DOHH2 (cell line): ENCODE measurements at regions not wholly inside any gene's neighbourhood (a gene's known extent, or its start where the extent isn't known, plus 50 kb on each side); places are given as distances from the start of the nearest gene placed in this dataset.

Experiments
- H3F3A ChIP-seq: fragments of 200-600 bp; sonication (generic), shearing (Covaris generic); 2 replicates; pipeline ENCODE4 v1.6.0; 2016; ENCODE audit warnings: antibody characterized with exemption, mild to moderate bottlenecking; ENCODE audit not compliant: control insufficient read depth, insufficient read depth
- H3K27ac ChIP-seq: fragments of 200-600 bp; sonication (generic); 2 replicates; pipeline ENCODE4 v1.5.1; 2014; ENCODE audit warnings: low read depth, mild to moderate bottlenecking, low read length, moderate library complexity
- H3K27me3 ChIP-seq: fragments of 200-600 bp; sonication (generic); 2 replicates; pipeline ENCODE4 v1.6.1; 2014; ENCODE audit warnings: mild to moderate bottlenecking, low read length, mixed read lengths; ENCODE audit not compliant: control insufficient read depth
- H3K36me3 ChIP-seq: fragments of 200-600 bp; sonication (generic); 2 replicates; pipeline ENCODE4 v1.6.1; 2014; ENCODE audit warnings: mild to moderate bottlenecking, low read length, moderate library complexity, mixed read lengths; ENCODE audit not compliant: control insufficient read depth
- H3K4me1 ChIP-seq: fragments of 200-600 bp; sonication (generic); 2 replicates; pipeline ENCODE4 v1.6.1; 2014; ENCODE audit warnings: mild to moderate bottlenecking, low read length, mixed read lengths; ENCODE audit not compliant: control insufficient read depth
- H3K4me2 ChIP-seq: fragments of 200-600 bp; sonication (generic); 2 replicates; pipeline ENCODE4 v1.6.0; 2014; ENCODE audit warnings: mild to moderate bottlenecking, low read length, moderate library complexity
- H3K4me3 ChIP-seq: fragments of 200-600 bp; sonication (generic); 2 replicates; pipeline ENCODE4 v1.5.1; 2014; ENCODE audit warnings: mild to moderate bottlenecking, low read length, mixed read lengths
- H3K79me2 ChIP-seq: fragments of 200-600 bp; sonication (generic); 2 replicates; pipeline ENCODE4 v1.6.1; 2014; ENCODE audit warnings: mild to moderate bottlenecking, low read length, mixed read lengths; ENCODE audit not compliant: control insufficient read depth
- H3K9me2 ChIP-seq: fragments of 200-600 bp; sonication (generic); replicated peaks from 2 replicates; pipeline ENCODE4 v1.6.1; 2014; ENCODE audit warnings: mild to moderate bottlenecking, low read length, mixed read lengths; ENCODE audit not compliant: control insufficient read depth
- H3K9me3 ChIP-seq: fragments of 200-600 bp; sonication (generic); 2 replicates; pipeline ENCODE4 v1.6.1; 2014; ENCODE audit warnings: antibody characterized with exemption, low read length, mixed read lengths; ENCODE audit not compliant: control insufficient read depth, insufficient read depth
- H4K20me1 ChIP-seq: fragments of 200-600 bp; sonication (generic); 2 replicates; pipeline ENCODE4 v1.6.0; 2014; ENCODE audit warnings: low read depth, mild to moderate bottlenecking, antibody characterized with exemption, low read length, moderate library complexity; ENCODE audit not compliant: control insufficient read depth, insufficient read depth
- EZH2phosphoT487 ChIP-seq: fragments of 200-600 bp; sonication (generic); IDR thresholded peaks from 2 replicates; pipeline ENCODE4 v1.6.1; 2017; ENCODE audit warnings: borderline replicate concordance, mild to moderate bottlenecking, antibody characterized with exemption, low read length, moderate library complexity, mixed read lengths
- TF ChIP-seq, protein P1 (sequence below): fragments of 200-600 bp; sonication (generic); IDR thresholded peaks from one replicate; pipeline ENCODE4 v1.5.1; 2014; ENCODE audit warnings: antibody characterized with exemption, mild to moderate bottlenecking, low read depth, low read length; ENCODE audit not compliant: poor library complexity, severe bottlenecking

DNA sequence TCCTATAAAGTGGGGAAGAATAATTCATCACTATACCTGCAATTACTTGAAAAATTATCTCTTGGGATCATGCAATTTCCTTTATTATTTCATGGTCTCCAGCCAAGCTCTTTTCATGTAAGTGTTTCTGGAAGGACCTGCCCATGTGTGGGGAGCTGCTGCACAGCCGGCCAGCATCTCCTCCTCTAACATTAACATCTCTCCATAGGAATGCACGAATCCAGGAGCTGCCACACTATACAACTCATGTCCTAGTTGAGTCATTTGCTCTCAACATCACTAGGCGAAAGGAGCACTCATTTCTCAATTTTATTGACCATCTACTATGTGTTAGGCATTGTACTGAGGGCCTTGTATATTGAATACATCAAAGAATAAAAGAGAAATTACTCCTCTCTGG, 144.3 kb upstream of the ERBB4 start:
- no peak for TF ChIP-seq EZH2phosphoT487
- TF ChIP-seq, protein P1, sequence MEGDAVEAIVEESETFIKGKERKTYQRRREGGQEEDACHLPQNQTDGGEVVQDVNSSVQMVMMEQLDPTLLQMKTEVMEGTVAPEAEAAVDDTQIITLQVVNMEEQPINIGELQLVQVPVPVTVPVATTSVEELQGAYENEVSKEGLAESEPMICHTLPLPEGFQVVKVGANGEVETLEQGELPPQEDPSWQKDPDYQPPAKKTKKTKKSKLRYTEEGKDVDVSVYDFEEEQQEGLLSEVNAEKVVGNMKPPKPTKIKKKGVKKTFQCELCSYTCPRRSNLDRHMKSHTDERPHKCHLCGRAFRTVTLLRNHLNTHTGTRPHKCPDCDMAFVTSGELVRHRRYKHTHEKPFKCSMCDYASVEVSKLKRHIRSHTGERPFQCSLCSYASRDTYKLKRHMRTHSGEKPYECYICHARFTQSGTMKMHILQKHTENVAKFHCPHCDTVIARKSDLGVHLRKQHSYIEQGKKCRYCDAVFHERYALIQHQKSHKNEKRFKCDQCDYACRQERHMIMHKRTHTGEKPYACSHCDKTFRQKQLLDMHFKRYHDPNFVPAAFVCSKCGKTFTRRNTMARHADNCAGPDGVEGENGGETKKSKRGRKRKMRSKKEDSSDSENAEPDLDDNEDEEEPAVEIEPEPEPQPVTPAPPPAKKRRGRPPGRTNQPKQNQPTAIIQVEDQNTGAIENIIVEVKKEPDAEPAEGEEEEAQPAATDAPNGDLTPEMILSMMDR = no peak
- H3K4me3 ChIP-seq = no peak overlapping the region
- peaks cover 14% of the 10 kb centered on the region for H3K4me1 ChIP-seq
- no peaks in the 10 kb centered on the region for H3K27me3 ChIP-seq
- H3F3A ChIP-seq = no peaks in the 10 kb centered on the region
- no peak overlapping the region for H3K27ac ChIP-seq
- H3K4me2 ChIP-seq = no peak overlapping the region
- no peaks in the 10 kb centered on the region for H3K36me3 ChIP-seq
- H3K9me3 ChIP-seq = no peaks in the 10 kb centered on the region
- H4K20me1 ChIP-seq = no peaks in the 10 kb centered on the region
- no peaks in the 10 kb centered on the region for H3K79me2 ChIP-seq
- H3K9me2 ChIP-seq = no peaks in the 10 kb centered on the region

DNA sequence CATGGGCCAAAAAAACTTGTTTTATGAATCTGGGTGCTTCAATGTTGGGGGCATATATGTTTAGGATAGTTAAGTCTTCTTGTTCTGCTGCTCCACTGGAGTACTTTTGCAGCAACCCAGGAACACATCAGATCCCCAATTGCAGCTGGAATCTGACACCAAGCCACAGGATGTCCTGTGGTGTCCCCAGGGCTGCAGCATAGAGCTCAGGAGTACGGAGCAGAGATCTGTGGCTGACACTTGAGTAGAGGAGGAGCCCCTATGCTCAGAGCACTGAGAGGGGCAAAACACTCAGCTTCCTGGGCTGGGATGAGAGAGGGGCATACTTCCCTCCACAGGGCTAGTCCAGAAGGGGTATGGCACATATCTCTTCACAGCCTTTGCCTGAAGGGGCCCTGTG, 138.9 kb upstream of the ERBB4 start:
- Histone ChIP-seq H3F3A (no peaks in the 10 kb centered on the region), H3K4me2 (no peak overlapping the region), H3K79me2 (no peaks in the 10 kb centered on the region), H3K27me3 (no peaks in the 10 kb centered on the region), H3K4me1 (no peaks in the 10 kb centered on the region), H3K36me3 (no peaks in the 10 kb centered on the region), H3K9me3 (no peaks in the 10 kb centered on the region), H3K27ac (no peak overlapping the region), H4K20me1 (no peaks in the 10 kb centered on the region), H3K4me3 (no peak overlapping the region), H3K9me2 (no peaks in the 10 kb centered on the region)
- TF ChIP-seq EZH2phosphoT487 = no peak
- TF ChIP-seq, protein P1 = no peak

DNA sequence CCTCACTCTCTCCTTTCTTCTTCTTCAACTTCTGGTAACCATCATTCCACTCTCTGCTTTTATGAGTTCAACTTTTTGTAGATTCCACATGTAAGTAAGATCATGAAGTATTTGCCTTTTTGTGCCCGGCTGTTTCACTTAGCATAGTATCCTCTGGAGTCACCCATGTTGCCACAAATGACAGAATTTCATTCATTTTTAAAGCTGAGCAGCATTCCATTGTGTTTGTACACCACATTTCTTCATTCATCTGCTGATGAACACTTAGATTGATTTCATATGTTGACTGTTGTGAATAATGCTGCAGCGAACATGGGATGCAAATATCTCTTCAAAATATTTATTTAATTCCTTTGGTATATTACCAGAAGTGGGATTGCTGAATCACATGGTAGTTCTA, 133.6 kb upstream of the ERBB4 start:
- TF ChIP-seq EZH2phosphoT487 = no peak
- TF ChIP-seq, protein P1 = no peak
- H3K27me3 ChIP-seq = no peaks in the 10 kb centered on the region
- H3K9me3 ChIP-seq = no peaks in the 10 kb centered on the region

DNA sequence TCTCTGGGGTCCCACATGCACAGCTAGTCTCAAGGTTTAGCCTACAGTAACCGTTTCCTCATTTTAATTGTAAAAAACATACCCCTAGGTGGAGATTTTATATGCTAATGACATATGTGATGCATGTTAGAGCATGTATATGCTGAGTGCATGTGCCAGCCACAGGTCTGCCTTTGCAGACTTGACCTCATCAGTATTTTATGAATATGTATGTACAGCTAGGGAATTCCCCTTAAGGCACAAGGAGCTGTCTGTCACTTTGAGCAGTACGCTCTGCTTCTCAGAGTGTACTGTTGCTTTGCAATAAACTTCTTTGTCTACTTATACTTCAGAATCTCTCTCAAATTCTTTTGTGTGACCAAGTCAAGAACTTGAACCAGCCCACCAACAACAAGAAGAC, 131.2 kb upstream of the ERBB4 start:
- H4K20me1 ChIP-seq = no peaks in the 10 kb centered on the region
- H3K36me3 ChIP-seq = no peaks in the 10 kb centered on the region
- no peaks in the 10 kb centered on the region for H3K4me1 ChIP-seq
- TF ChIP-seq, protein P1 = no peak
- TF ChIP-seq EZH2phosphoT487 = no peak
- no peak overlapping the region for H3K27ac ChIP-seq
- no peaks in the 10 kb centered on the region for H3K27me3 ChIP-seq
- H3K4me2 ChIP-seq = no peak overlapping the region
- H3K4me3 ChIP-seq = no peak overlapping the region
- H3K79me2 ChIP-seq = no peaks in the 10 kb centered on the region
- no peaks in the 10 kb centered on the region for H3F3A ChIP-seq
- H3K9me2 ChIP-seq = no peaks in the 10 kb centered on the region
- H3K9me3 ChIP-seq = no peaks in the 10 kb centered on the region

More for the DNA sequence above, 133.6 kb upstream of the ERBB4 start:
- Histone ChIP-seq H4K20me1 (no peaks in the 10 kb centered on the region), H3K36me3 (no peaks in the 10 kb centered on the region), H3K4me2 (no peak overlapping the region), H3K4me1 (no peaks in the 10 kb centered on the region), H3K4me3 (no peak overlapping the region), H3K27ac (no peak overlapping the region), H3K9me2 (no peaks in the 10 kb centered on the region), H3K79me2 (no peaks in the 10 kb centered on the region), H3F3A (no peaks in the 10 kb centered on the region)
